ENCODE measurements at regions not wholly inside any gene's neighbourhood (a gene's known extent, or its start where the extent isn't known, plus 50 kb on each side); places are given as distances from the start of the nearest gene placed in this dataset.

- DNase-seq: peak; percentile 60 to 66
- Histone ChIP-seq H3K27me3 (ENCODE audit: control insufficient read depth, insufficient read depth, low read length) (peaks cover 2% of the 10 kb centered on the region), H3K9me3 (ENCODE audit: control insufficient read depth, low read depth, low read length) (peaks cover 13% of the 10 kb centered on the region), H3K27ac (ENCODE audit: low read length) (no peak overlapping the region), H3K4me1 (ENCODE audit: control insufficient read depth, insufficient read depth, low read length) (no peaks in the 10 kb centered on the region), H3K4me3 (ENCODE audit: low read length) (no peak overlapping the region), H3K36me3 (ENCODE audit: control insufficient read depth, insufficient read depth, low read length) (no peaks in the 10 kb centered on the region)
- 0% methylated on average over 1 of the region's 16 CpGs for WGBS (ENCODE audit: insufficient coverage, low lambda C conversion rate)
Measured at GRCh38 chr1:222455188-222455879, 92.6 kb downstream of the HHIPL2 start.

DNA sequence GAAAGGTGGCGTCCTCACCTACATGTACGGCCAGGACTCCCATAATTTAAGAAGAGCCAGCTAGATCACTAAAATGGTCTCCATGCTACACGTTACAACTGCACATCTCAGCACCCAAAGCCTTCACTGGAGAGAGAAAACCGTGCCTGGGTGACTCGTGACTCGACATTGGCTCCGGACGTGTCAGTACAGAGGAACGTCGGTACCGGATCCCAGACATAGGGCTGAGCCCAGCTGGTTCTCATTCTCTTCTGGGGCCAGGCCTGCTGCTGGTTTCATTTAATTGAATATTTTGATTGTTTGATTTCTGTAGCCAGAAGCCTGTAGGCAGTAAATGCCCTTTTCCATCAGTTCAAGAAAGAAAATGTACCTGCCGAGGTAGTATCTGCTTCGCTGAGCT is 93.1 kb downstream of the HHIPL2 start:
- no peak overlapping the region for H3K27ac ChIP-seq (ENCODE audit: low read length)
- no CpG with 5 or more reads among the region's 13 CpGs for WGBS (ENCODE audit: insufficient coverage, low lambda C conversion rate)

GRCh38 chr1:222454186-222454585 is 93.7 kb downstream of the HHIPL2 start:
- no CpG with 5 or more reads among the region's 5 CpGs for WGBS (ENCODE audit: insufficient coverage, low lambda C conversion rate)
- DNase-seq: no peak
- no peaks in the 10 kb centered on the region for H3K4me1 ChIP-seq (ENCODE audit: control insufficient read depth, insufficient read depth, low read length)

More for the DNA sequence above, 93.1 kb downstream of the HHIPL2 start:
- peaks cover 2% of the 10 kb centered on the region for H3K27me3 ChIP-seq (ENCODE audit: control insufficient read depth, insufficient read depth, low read length)
- H3K36me3 ChIP-seq (ENCODE audit: control insufficient read depth, insufficient read depth, low read length): no peaks in the 10 kb centered on the region
- no peak overlapping the region for H3K4me3 ChIP-seq (ENCODE audit: low read length)
- H3K9me3 ChIP-seq (ENCODE audit: control insufficient read depth, low read depth, low read length): peaks cover 13% of the 10 kb centered on the region
- no peaks in the 10 kb centered on the region for H3K4me1 ChIP-seq (ENCODE audit: control insufficient read depth, insufficient read depth, low read length)
- peak in 1 of 2 donors; percentile 11 for DNase-seq

GRCh38 chr1:222452031-222452430 is 95.9 kb downstream of the HHIPL2 start:
- Histone ChIP-seq H3K4me1 (ENCODE audit: control insufficient read depth, insufficient read depth, low read length) (no peaks in the 10 kb centered on the region), H3K27me3 (ENCODE audit: control insufficient read depth, insufficient read depth, low read length) (peaks cover 2% of the 10 kb centered on the region), H3K27ac (ENCODE audit: low read length) (no peak overlapping the region), H3K36me3 (ENCODE audit: control insufficient read depth, insufficient read depth, low read length) (no peaks in the 10 kb centered on the region), H3K9me3 (ENCODE audit: control insufficient read depth, low read depth, low read length) (peaks cover 1% of the 10 kb centered on the region), H3K4me3 (ENCODE audit: low read length) (no peak overlapping the region)
- 96% methylated on average over 3 of the region's 3 CpGs for WGBS (ENCODE audit: insufficient coverage, low lambda C conversion rate)
- no peak for DNase-seq

More at GRCh38 chr1:222454186-222454585, 93.7 kb downstream of the HHIPL2 start:
- Histone ChIP-seq H3K36me3 (ENCODE audit: control insufficient read depth, insufficient read depth, low read length) (no peaks in the 10 kb centered on the region), H3K27me3 (ENCODE audit: control insufficient read depth, insufficient read depth, low read length) (peaks cover 2% of the 10 kb centered on the region), H3K4me3 (ENCODE audit: low read length) (no peak overlapping the region), H3K27ac (ENCODE audit: low read length) (no peak overlapping the region), H3K9me3 (ENCODE audit: control insufficient read depth, low read depth, low read length) (peaks cover 13% of the 10 kb centered on the region)

- H3K27ac ChIP-seq (ENCODE audit: low read length): no peak overlapping the region
- DNase-seq: no peak
- no peak overlapping the region for H3K4me3 ChIP-seq (ENCODE audit: low read length)
- H3K4me1 ChIP-seq (ENCODE audit: control insufficient read depth, insufficient read depth, low read length): no peaks in the 10 kb centered on the region
- H3K36me3 ChIP-seq (ENCODE audit: control insufficient read depth, insufficient read depth, low read length): no peaks in the 10 kb centered on the region
- H3K9me3 ChIP-seq (ENCODE audit: control insufficient read depth, low read depth, low read length): no peaks in the 10 kb centered on the region
- WGBS (ENCODE audit: insufficient coverage, low lambda C conversion rate): no CpG with 5 or more reads among the region's 2 CpGs
- H3K27me3 ChIP-seq (ENCODE audit: control insufficient read depth, insufficient read depth, low read length): no peaks in the 10 kb centered on the region
Measured at GRCh38 chr1:222443566-222443965, 104.3 kb downstream of the HHIPL2 start.

DNA sequence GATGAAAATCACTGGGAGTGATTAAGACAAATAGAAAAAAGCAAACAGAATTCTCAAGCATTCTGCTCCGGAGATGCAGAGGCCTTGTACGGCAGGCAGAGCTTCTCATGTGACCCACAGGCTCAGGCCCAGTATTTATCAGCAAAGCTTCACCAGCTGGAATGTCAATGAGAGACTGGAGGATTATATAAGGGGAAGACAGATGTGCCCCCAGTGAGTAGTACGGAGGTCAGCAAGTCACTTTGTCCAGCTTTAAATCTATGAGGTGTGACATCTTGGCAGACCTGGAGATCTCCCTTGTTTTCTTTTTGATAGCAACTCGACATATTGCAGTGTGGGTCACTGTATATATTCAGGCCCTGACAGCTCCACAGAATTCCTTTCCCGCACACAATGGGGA is 106.8 kb downstream of the HHIPL2 start:
- DNase-seq: no peak
- WGBS (ENCODE audit: insufficient coverage, low lambda C conversion rate): no CpG with 5 or more reads among the region's 5 CpGs
- no peaks in the 10 kb centered on the region for H3K27me3 ChIP-seq (ENCODE audit: control insufficient read depth, insufficient read depth, low read length)
- no peak overlapping the region for H3K4me3 ChIP-seq (ENCODE audit: low read length)
- no peaks in the 10 kb centered on the region for H3K36me3 ChIP-seq (ENCODE audit: control insufficient read depth, insufficient read depth, low read length)
- H3K4me1 ChIP-seq (ENCODE audit: control insufficient read depth, insufficient read depth, low read length): no peaks in the 10 kb centered on the region
- H3K9me3 ChIP-seq (ENCODE audit: control insufficient read depth, low read depth, low read length): no peaks in the 10 kb centered on the region
- H3K27ac ChIP-seq (ENCODE audit: low read length): no peak overlapping the region

- H3K36me3 ChIP-seq (ENCODE audit: control insufficient read depth, insufficient read depth, low read length): no peaks in the 10 kb centered on the region
Measured at GRCh38 chr1:222424826-222425225, 123.1 kb downstream of the HHIPL2 start.

DNA sequence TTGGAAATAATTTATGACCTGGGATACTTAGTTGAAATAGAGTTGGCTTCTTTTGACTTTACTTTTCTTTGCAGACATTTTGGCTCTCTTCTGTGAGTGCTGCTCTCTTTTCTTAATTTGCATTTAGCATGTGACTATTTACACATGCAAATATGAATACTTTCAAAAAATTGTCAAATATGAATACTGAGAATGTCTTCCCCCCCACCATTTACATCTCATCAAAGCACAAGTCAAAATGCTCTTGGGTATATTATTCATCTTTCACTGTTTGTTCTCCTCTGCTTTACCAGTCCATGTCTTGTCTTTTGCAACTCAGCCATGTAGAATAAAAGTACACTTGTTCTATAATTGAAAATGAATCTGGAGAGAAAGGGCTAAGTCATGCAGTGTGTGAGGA is 126.5 kb downstream of the HHIPL2 start:
- DNase-seq: no peak
- no peak overlapping the region for H3K4me3 ChIP-seq (ENCODE audit: low read length)
- H3K36me3 ChIP-seq (ENCODE audit: control insufficient read depth, insufficient read depth, low read length): no peaks in the 10 kb centered on the region
- no peaks in the 10 kb centered on the region for H3K9me3 ChIP-seq (ENCODE audit: control insufficient read depth, low read depth, low read length)
- H3K27ac ChIP-seq (ENCODE audit: low read length): no peak overlapping the region
- no peaks in the 10 kb centered on the region for H3K4me1 ChIP-seq (ENCODE audit: control insufficient read depth, insufficient read depth, low read length)
- H3K27me3 ChIP-seq (ENCODE audit: control insufficient read depth, insufficient read depth, low read length): no peaks in the 10 kb centered on the region

More at GRCh38 chr1:222424826-222425225, 123.1 kb downstream of the HHIPL2 start:
- Histone ChIP-seq H3K9me3 (ENCODE audit: control insufficient read depth, low read depth, low read length) (no peaks in the 10 kb centered on the region), H3K4me1 (ENCODE audit: control insufficient read depth, insufficient read depth, low read length) (no peaks in the 10 kb centered on the region), H3K27me3 (ENCODE audit: control insufficient read depth, insufficient read depth, low read length) (no peaks in the 10 kb centered on the region), H3K4me3 (ENCODE audit: low read length) (no peak overlapping the region), H3K27ac (ENCODE audit: low read length) (no peak overlapping the region)
- DNase-seq: no peak
- WGBS (ENCODE audit: insufficient coverage, low lambda C conversion rate): 100% methylated on average over 1 of the region's 1 CpG

DNA sequence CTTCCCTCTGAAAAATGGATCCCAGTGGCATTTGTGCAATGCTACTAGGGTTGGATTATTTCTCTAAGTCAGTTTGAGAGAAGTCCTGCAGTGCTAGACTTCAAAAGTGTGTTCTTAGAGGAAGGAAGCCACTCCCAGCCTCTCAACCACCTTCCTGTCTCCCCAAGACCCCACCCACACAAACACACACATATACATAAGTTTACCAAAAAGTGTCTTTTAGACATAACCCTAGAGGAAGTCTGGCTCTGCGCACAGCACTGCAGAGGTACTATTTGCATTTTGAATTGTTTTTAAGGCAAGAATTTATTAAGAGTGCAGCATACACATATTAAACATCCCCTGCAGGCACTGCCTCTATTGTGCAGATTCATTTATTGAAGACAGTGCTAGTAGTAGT is 127.3 kb downstream of the HHIPL2 start:
- H3K36me3 ChIP-seq (ENCODE audit: control insufficient read depth, insufficient read depth, low read length): no peaks in the 10 kb centered on the region

DNA sequence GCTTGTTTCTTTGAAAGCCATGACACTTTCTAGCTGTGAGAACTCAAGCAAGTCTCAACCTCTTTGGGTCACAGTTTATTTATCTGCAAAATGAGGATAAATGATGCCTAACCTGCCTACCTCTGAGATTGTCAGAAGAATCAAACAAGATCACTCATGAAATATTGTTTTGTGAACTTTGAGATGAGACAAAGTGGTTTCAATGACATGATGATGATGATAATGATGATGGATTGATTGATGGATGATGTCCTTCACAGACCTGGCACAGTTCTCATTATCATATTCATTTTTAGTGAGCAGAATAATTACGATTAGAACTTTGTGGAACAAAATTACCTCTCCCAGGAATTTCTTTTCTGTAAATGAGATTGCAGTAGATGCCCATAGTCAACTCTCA is 129.2 kb downstream of the HHIPL2 start:
- H3K27me3 ChIP-seq (ENCODE audit: control insufficient read depth, insufficient read depth, low read length): no peaks in the 10 kb centered on the region
- H3K4me1 ChIP-seq (ENCODE audit: control insufficient read depth, insufficient read depth, low read length): no peaks in the 10 kb centered on the region
- no peak overlapping the region for H3K4me3 ChIP-seq (ENCODE audit: low read length)
- H3K27ac ChIP-seq (ENCODE audit: low read length): no peak overlapping the region
- no CpG with 5 or more reads among the region's 1 CpG for WGBS (ENCODE audit: insufficient coverage, low lambda C conversion rate)
- no peaks in the 10 kb centered on the region for H3K36me3 ChIP-seq (ENCODE audit: control insufficient read depth, insufficient read depth, low read length)
- DNase-seq: no peak
- H3K9me3 ChIP-seq (ENCODE audit: control insufficient read depth, low read depth, low read length): no peaks in the 10 kb centered on the region

More for the DNA sequence above, 127.3 kb downstream of the HHIPL2 start:
- WGBS (ENCODE audit: insufficient coverage, low lambda C conversion rate): no CpG with 5 or more reads among the region's 1 CpG
- Histone ChIP-seq H3K4me1 (ENCODE audit: control insufficient read depth, insufficient read depth, low read length) (no peaks in the 10 kb centered on the region), H3K27ac (ENCODE audit: low read length) (no peak overlapping the region), H3K9me3 (ENCODE audit: control insufficient read depth, low read depth, low read length) (no peaks in the 10 kb centered on the region), H3K27me3 (ENCODE audit: control insufficient read depth, insufficient read depth, low read length) (no peaks in the 10 kb centered on the region), H3K4me3 (ENCODE audit: low read length) (no peak overlapping the region)
- DNase-seq: no peak

- no peak overlapping the region for H3K27ac ChIP-seq (ENCODE audit: low read length)
- H3K9me3 ChIP-seq (ENCODE audit: control insufficient read depth, low read depth, low read length): no peaks in the 10 kb centered on the region
- no CpG with 5 or more reads among the region's 4 CpGs for WGBS (ENCODE audit: insufficient coverage, low lambda C conversion rate)
- H3K4me1 ChIP-seq (ENCODE audit: control insufficient read depth, insufficient read depth, low read length): no peaks in the 10 kb centered on the region
- H3K4me3 ChIP-seq (ENCODE audit: low read length): no peak overlapping the region
- H3K36me3 ChIP-seq (ENCODE audit: control insufficient read depth, insufficient read depth, low read length): no peaks in the 10 kb centered on the region
- no peak for DNase-seq
- H3K27me3 ChIP-seq (ENCODE audit: control insufficient read depth, insufficient read depth, low read length): no peaks in the 10 kb centered on the region
Measured at GRCh38 chr1:222417264-222417663, 130.6 kb downstream of the HHIPL2 start.
